ENCODE measurements at regions not wholly inside any gene's neighbourhood (a gene's known extent, or its start where the extent isn't known, plus 50 kb on each side); places are given as distances from the start of the nearest gene placed in this dataset.
"Not testable (repeated sequence)": the region's sequence is repeated elsewhere in the genome, so short reads cannot be mapped to it uniquely, and the experiment has no call there.

- Histone ChIP-seq H3K27me3 (peaks cover 31% of the 10 kb centered on the region), H3K4me1 (no peaks in the 10 kb centered on the region), H3K27ac (no peak overlapping the region), H3K9me3 (no peaks in the 10 kb centered on the region), H3K4me3 (no peak overlapping the region), H3K36me3 (no peaks in the 10 kb centered on the region)
- no peak for DNase-seq
- intact Hi-C loops (cut with DNase I; ENCODE audit: low total_unique reads) (no loop called here), in situ Hi-C loops (cut with MboI; ENCODE audit: low pct_ligation_motif_present in 1 of 4, low pct_unique_long_range_greater_than_20kb in 1 of 4, low sequenced_read_pairs in 3 of 4) (no loop called here)
- WGBS, 2 donors (ENCODE audit: low coverage in 1 of 2) = 70 to 76% methylated on average over 3 of the region's 3 CpGs
- TF ChIP-seq EP300 (IDR thresholded peaks at IDR 0.05; ENCODE audit: low read depth) (no peak), CTCF (IDR thresholded peaks at IDR 0.05) (no peak), POLR2AphosphoS5 (IDR thresholded peaks at IDR 0.05) (no peak), POLR2A (IDR thresholded peaks at IDR 0.05) (no peak)
These were observed 85.1 kb downstream of the METRNL start for GRCh38 chr17:83164490-83164889.

- Histone ChIP-seq H3K4me1 (no peaks in the 10 kb centered on the region), H3K27me3 (peaks cover 30% of the 10 kb centered on the region), H3K9me3 (no peaks in the 10 kb centered on the region), H3K36me3 (no peaks in the 10 kb centered on the region), H3K27ac (no peak overlapping the region), H3K4me3 (no peak overlapping the region)
- WGBS, 2 donors (ENCODE audit: low coverage in 1 of 2) = 75 to 89% methylated on average over 2 to 9 of the region's 9 CpGs
- intact Hi-C loops (cut with DNase I; ENCODE audit: low total_unique reads) = no loop called here
- in situ Hi-C loops (cut with MboI; ENCODE audit: low pct_ligation_motif_present in 1 of 4, low pct_unique_long_range_greater_than_20kb in 1 of 4, low sequenced_read_pairs in 3 of 4) = no loop called here
- TF ChIP-seq CTCF (IDR thresholded peaks at IDR 0.05) (no peak), EP300 (IDR thresholded peaks at IDR 0.05; ENCODE audit: low read depth) (no peak), POLR2AphosphoS5 (IDR thresholded peaks at IDR 0.05) (no peak), POLR2A (IDR thresholded peaks at IDR 0.05) (no peak)
- no peak for DNase-seq
These were observed 91.3 kb downstream of the METRNL start for GRCh38 chr17:83170571-83171260.

- in situ Hi-C loops (cut with MboI; ENCODE audit: low pct_ligation_motif_present in 1 of 4, low pct_unique_long_range_greater_than_20kb in 1 of 4, low sequenced_read_pairs in 3 of 4) = no loop called here
- Histone ChIP-seq H3K27ac (no peak overlapping the region), H3K4me1 (no peaks in the 10 kb centered on the region), H3K9me3 (no peaks in the 10 kb centered on the region), H3K27me3 (peaks cover 30% of the 10 kb centered on the region), H3K36me3 (no peaks in the 10 kb centered on the region), H3K4me3 (no peak overlapping the region)
- WGBS, 2 donors (ENCODE audit: low coverage in 1 of 2) = 76 to 100% methylated on average over 2 to 16 of the region's 21 CpGs
- no peak for TF ChIP-seq EP300 (IDR thresholded peaks at IDR 0.05; ENCODE audit: low read depth)
- TF ChIP-seq CTCF (IDR thresholded peaks at IDR 0.05) = no peak
- no peak for TF ChIP-seq POLR2AphosphoS5 (IDR thresholded peaks at IDR 0.05)
- TF ChIP-seq POLR2A (IDR thresholded peaks at IDR 0.05) = no peak
- intact Hi-C loops (cut with DNase I; ENCODE audit: low total_unique reads) = no loop called here
- DNase-seq = no peak
These were observed 92.3 kb downstream of the METRNL start for GRCh38 chr17:83171661-83172060.

GRCh38 chr17:83172099-83172498 is 92.7 kb downstream of the METRNL start:
- H3K27ac ChIP-seq; H3K4me3 ChIP-seq; intact Hi-C loops (cut with DNase I; ENCODE audit: low total_unique reads); H3K36me3 ChIP-seq; in situ Hi-C loops (cut with MboI; ENCODE audit: low pct_ligation_motif_present in 1 of 4, low pct_unique_long_range_greater_than_20kb in 1 of 4, low sequenced_read_pairs in 3 of 4); H3K9me3 ChIP-seq; DNase-seq; H3K4me1 ChIP-seq: not testable (repeated sequence)
- WGBS, 2 donors (ENCODE audit: low coverage in 1 of 2) = 80 to 88% methylated on average over 1 to 9 of the region's 9 CpGs
- peaks cover 27% of the 10 kb centered on the region for H3K27me3 ChIP-seq

- H3K27ac ChIP-seq; H3K4me3 ChIP-seq; H3K36me3 ChIP-seq; in situ Hi-C loops (cut with MboI; ENCODE audit: low pct_ligation_motif_present in 1 of 4, low pct_unique_long_range_greater_than_20kb in 1 of 4, low sequenced_read_pairs in 3 of 4); intact Hi-C loops (cut with DNase I; ENCODE audit: low total_unique reads); H3K9me3 ChIP-seq; H3K4me1 ChIP-seq; DNase-seq: not testable (repeated sequence)
- WGBS, 2 donors (ENCODE audit: low coverage in 1 of 2) = no CpG with 5 or more reads among the region's 20 CpGs
- peaks cover 21% of the 10 kb centered on the region for H3K27me3 ChIP-seq
These were observed 93.2 kb downstream of the METRNL start for GRCh38 chr17:83172646-83173045.

- H3K27ac ChIP-seq; DNase-seq; intact Hi-C loops (cut with DNase I; ENCODE audit: low total_unique reads); H3K36me3 ChIP-seq; in situ Hi-C loops (cut with MboI; ENCODE audit: low pct_ligation_motif_present in 1 of 4, low pct_unique_long_range_greater_than_20kb in 1 of 4, low sequenced_read_pairs in 3 of 4); H3K4me1 ChIP-seq; H3K4me3 ChIP-seq; H3K9me3 ChIP-seq: not testable (repeated sequence)
- peaks cover 17% of the 10 kb centered on the region for H3K27me3 ChIP-seq
- 83% methylated on average over 8 to 16 of the region's 24 CpGs for WGBS, 2 donors (ENCODE audit: low coverage in 1 of 2)
These were observed 93.9 kb downstream of the METRNL start for GRCh38 chr17:83173180-83173913.
